ENCODE measurements at regions not wholly inside any gene's neighbourhood (a gene's known extent, or its start where the extent isn't known, plus 50 kb on each side); places are given as distances from the start of the nearest gene placed in this dataset.

DNA sequence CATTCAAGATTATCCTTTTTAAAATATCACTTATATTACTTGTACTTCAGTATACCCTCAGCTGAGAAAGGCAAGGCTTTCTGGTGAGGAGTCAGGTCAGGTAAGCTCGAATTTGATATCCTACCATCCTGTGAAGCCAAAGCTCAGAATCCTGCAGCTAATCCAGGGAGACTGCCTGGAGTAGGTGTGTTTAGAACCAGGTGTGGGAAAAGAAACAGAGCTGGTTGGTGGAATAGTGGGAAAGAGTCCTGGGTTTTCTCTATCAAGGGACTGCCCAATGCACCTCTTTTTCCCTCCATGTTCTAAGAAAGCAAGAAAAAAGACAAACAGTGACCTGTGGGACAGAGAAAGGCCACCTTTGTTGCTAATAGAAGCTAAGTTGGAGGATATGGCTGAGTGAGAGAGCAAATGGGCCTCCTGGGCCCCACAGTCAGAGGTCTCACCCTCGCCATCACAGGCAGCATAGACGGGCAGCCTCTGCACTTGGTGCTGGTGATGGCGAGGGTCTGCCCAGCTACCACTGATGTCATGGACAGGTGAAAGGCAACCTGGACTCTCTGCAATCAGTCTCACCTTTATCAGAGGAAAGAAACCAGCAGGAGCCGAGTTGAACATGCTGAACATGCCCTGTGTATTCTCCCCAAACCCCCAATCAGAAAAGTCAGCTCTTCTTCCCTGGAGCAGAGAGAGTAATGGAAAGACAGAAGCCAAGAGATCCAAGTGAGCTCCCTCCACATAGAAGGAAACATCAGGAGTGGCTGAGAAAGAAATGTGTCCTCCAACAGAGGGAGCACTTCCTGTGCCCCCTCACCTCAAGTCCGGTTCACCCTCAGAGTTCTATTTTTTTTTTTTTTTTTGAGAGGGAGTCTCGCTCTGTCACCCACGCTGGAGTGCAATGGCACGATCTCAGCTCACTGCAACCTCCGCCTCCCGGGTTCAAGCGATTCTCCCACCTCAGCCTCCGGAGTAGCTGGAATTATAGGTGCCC, 491.3 kb downstream of the BUD13 start:
- no peak overlapping the region for H3K4ac ChIP-seq (ENCODE audit: low read depth, low read length)
- H3K18ac ChIP-seq (ENCODE audit: low read length), result no peak overlapping the region
- H3K27ac ChIP-seq (ENCODE audit: low read depth, low read length), result no peak overlapping the region
- no peaks in the 10 kb centered on the region for H3K27me3 ChIP-seq (ENCODE audit: insufficient read depth, low read length)
- H3K9me3 ChIP-seq (ENCODE audit: insufficient read depth, low read depth, low read length), result no peaks in the 10 kb centered on the region
- no peaks in the 10 kb centered on the region for H3K79me1 ChIP-seq (ENCODE audit: low read length)
- H3K4me2 ChIP-seq (ENCODE audit: low read length), result no peak overlapping the region
- no peak overlapping the region for H2AFZ ChIP-seq (ENCODE audit: insufficient read depth, low read length, poor library complexity)
- peaks cover 0 to 7% of the 10 kb centered on the region in 2 experiments for H3K4me1 ChIP-seq (ENCODE audit: control insufficient read depth in 1 of 2, insufficient read depth in 2 of 2, low read length in 2 of 2)
- H3K9ac ChIP-seq (ENCODE audit: low read length), result no peak overlapping the region
- no peak for DNase-seq
- no peak overlapping the region for H3K4me3 ChIP-seq (ENCODE audit: low read depth, low read length)
- H4K12ac ChIP-seq (ENCODE audit: low read depth, low read length), result no peak overlapping the region
- H3K79me2 ChIP-seq (ENCODE audit: control insufficient read depth, insufficient read depth, low read length, poor library complexity), result no peaks in the 10 kb centered on the region
- H2AK5ac ChIP-seq (ENCODE audit: low read length), result no peak overlapping the region
- H3K23ac ChIP-seq (ENCODE audit: low read length), result no peak overlapping the region
- H2BK5ac ChIP-seq (ENCODE audit: low read depth, low read length, poor library complexity), result no peak overlapping the region
- WGBS (ENCODE audit: extremely low coverage, insufficient coverage, insufficient read length), result no CpG with 5 or more reads among the region's 13 CpGs
- no peak overlapping the region for H2BK120ac ChIP-seq (ENCODE audit: insufficient read depth, low read length, poor library complexity)
- H4K91ac ChIP-seq (ENCODE audit: low read depth, low read length), result no peak overlapping the region
- H3K36me3 ChIP-seq (ENCODE audit: control insufficient read depth in 1 of 2, insufficient read depth in 2 of 2, low read length in 2 of 2), result no peaks in the 10 kb centered on the region
- no peak overlapping the region for H4K8ac ChIP-seq (ENCODE audit: low read depth, low read length)
- no peak overlapping the region for H2BK12ac ChIP-seq (ENCODE audit: low read length)
- H3K14ac ChIP-seq (ENCODE audit: low read length), result no peak overlapping the region

GRCh38 chr11:116279511-116279910, 493.3 kb downstream of the BUD13 start:
- no peak overlapping the region for H2BK5ac ChIP-seq (ENCODE audit: low read depth, low read length, poor library complexity)
- no peak for DNase-seq
- no peak overlapping the region for H2BK12ac ChIP-seq (ENCODE audit: low read length)
- H2BK120ac ChIP-seq (ENCODE audit: insufficient read depth, low read length, poor library complexity), result no peak overlapping the region
- no peak overlapping the region for H3K9ac ChIP-seq (ENCODE audit: low read length)
- H3K23ac ChIP-seq (ENCODE audit: low read length), result no peak overlapping the region
- no peak overlapping the region for H3K4me2 ChIP-seq (ENCODE audit: low read length)
- H3K79me2 ChIP-seq (ENCODE audit: control insufficient read depth, insufficient read depth, low read length, poor library complexity), result no peaks in the 10 kb centered on the region
- H3K9me3 ChIP-seq (ENCODE audit: insufficient read depth, low read depth, low read length), result no peaks in the 10 kb centered on the region
- no peak overlapping the region for H2AK5ac ChIP-seq (ENCODE audit: low read length)
- H3K79me1 ChIP-seq (ENCODE audit: low read length), result peaks cover 2% of the 10 kb centered on the region
- H3K27me3 ChIP-seq (ENCODE audit: insufficient read depth, low read length), result no peaks in the 10 kb centered on the region
- H3K14ac ChIP-seq (ENCODE audit: low read length), result no peak overlapping the region
- H2AFZ ChIP-seq (ENCODE audit: insufficient read depth, low read length, poor library complexity), result no peak overlapping the region
- no peak overlapping the region for H3K18ac ChIP-seq (ENCODE audit: low read length)
- H3K4me1 ChIP-seq (ENCODE audit: control insufficient read depth in 1 of 2, insufficient read depth in 2 of 2, low read length in 2 of 2), result peaks cover 7 to 18% of the 10 kb centered on the region in 2 experiments
- no peak overlapping the region for H3K4me3 ChIP-seq (ENCODE audit: low read depth, low read length)
- no peak overlapping the region for H4K91ac ChIP-seq (ENCODE audit: low read depth, low read length)
- H3K27ac ChIP-seq (ENCODE audit: low read depth, low read length), result no peak overlapping the region
- no CpG with 5 or more reads among the region's 4 CpGs for WGBS (ENCODE audit: extremely low coverage, insufficient coverage, insufficient read length)
- H3K36me3 ChIP-seq (ENCODE audit: control insufficient read depth in 1 of 2, insufficient read depth in 2 of 2, low read length in 2 of 2), result no peaks in the 10 kb centered on the region
- H4K12ac ChIP-seq (ENCODE audit: low read depth, low read length), result no peak overlapping the region
- no peak overlapping the region for H4K8ac ChIP-seq (ENCODE audit: low read depth, low read length)
- no peak overlapping the region for H3K4ac ChIP-seq (ENCODE audit: low read depth, low read length)

- Histone ChIP-seq H2AFZ (ENCODE audit: insufficient read depth, low read length, poor library complexity) (no peak overlapping the region), H4K8ac (ENCODE audit: low read depth, low read length) (no peak overlapping the region), H3K23ac (ENCODE audit: low read length) (no peak overlapping the region), H3K79me1 (ENCODE audit: low read length) (peaks cover 2% of the 10 kb centered on the region), H3K27me3 (ENCODE audit: insufficient read depth, low read length) (no peaks in the 10 kb centered on the region), H3K9me3 (ENCODE audit: insufficient read depth, low read depth, low read length) (no peaks in the 10 kb centered on the region), H3K79me2 (ENCODE audit: control insufficient read depth, insufficient read depth, low read length, poor library complexity) (no peaks in the 10 kb centered on the region), H3K27ac (ENCODE audit: low read depth, low read length) (no peak overlapping the region), H4K12ac (ENCODE audit: low read depth, low read length) (no peak overlapping the region), H2BK120ac (ENCODE audit: insufficient read depth, low read length, poor library complexity) (no peak overlapping the region), H3K4me1 (ENCODE audit: control insufficient read depth in 1 of 2, insufficient read depth in 2 of 2, low read length in 2 of 2) (peaks cover 7 to 16% of the 10 kb centered on the region in 2 experiments), H3K4me3 (ENCODE audit: low read depth, low read length) (no peak overlapping the region), H3K9ac (ENCODE audit: low read length) (no peak overlapping the region), H2BK12ac (ENCODE audit: low read length) (no peak overlapping the region), H3K4me2 (ENCODE audit: low read length) (no peak overlapping the region), H3K36me3 (ENCODE audit: control insufficient read depth in 1 of 2, insufficient read depth in 2 of 2, low read length in 2 of 2) (no peaks in the 10 kb centered on the region), H2BK5ac (ENCODE audit: low read depth, low read length, poor library complexity) (no peak overlapping the region), H3K14ac (ENCODE audit: low read length) (no peak overlapping the region), H3K4ac (ENCODE audit: low read depth, low read length) (no peak overlapping the region), H2AK5ac (ENCODE audit: low read length) (no peak overlapping the region), H4K91ac (ENCODE audit: low read depth, low read length) (no peak overlapping the region), H3K18ac (ENCODE audit: low read length) (no peak overlapping the region)
- DNase-seq, result no peak
- WGBS (ENCODE audit: extremely low coverage, insufficient coverage, insufficient read length), result no CpG with 5 or more reads among the region's 4 CpGs
Measured at GRCh38 chr11:116278076-116278475, 494.7 kb downstream of the BUD13 start.

DNA sequence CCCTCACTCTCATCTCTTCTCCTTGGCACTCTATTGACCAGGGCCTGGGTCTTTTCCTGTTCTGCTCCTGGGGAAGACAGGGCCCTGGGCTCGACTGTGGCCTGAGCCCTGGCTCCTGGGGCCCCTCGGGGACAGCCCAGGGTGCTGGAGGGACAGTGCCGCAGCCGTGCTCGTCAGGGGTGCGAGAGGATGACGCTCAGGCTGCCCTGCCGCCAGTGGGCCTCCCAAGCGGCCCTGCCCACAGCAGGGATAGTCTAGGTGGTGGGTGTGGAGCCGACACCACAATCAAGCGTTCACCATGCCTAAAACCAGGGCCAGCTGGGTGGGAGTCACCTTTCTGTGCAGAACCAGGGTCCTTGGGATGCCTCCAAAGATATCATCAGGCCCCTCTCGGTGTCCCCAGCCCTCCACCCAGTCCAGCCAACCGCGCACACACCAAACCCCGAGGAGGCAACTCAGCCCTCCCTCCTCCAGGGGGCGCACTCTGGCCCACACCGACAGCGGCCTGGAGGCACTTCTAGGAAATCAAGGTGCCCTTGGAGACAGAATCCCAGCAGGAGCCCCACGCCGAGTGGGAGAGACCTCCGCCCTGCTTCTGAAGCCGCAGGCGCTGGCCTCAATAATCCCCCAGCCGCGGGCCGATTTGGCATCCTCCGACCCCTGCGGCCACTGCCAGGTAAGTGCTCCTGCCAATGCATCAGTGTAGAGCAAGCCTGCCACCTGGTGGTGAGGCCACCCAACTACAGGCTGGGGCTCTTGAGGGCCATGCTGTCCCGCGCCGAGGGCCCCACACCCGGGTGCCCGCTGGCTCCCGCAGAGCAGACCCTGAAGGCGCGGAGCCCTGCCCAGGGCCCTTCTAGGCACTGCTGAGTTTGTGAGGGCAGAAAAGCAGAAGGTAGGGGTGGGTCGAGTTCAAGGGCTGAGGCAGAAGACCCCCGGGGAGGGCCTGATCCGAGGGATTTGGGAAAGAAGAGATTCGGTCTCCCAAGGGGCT, 496.4 kb downstream of the BUD13 start:
- no peaks in the 10 kb centered on the region for H3K27me3 ChIP-seq (ENCODE audit: insufficient read depth, low read length)
- H4K8ac ChIP-seq (ENCODE audit: low read depth, low read length), result peak overlapping the region; percentile 10
- no peak overlapping the region for H3K23ac ChIP-seq (ENCODE audit: low read length)
- WGBS (ENCODE audit: extremely low coverage, insufficient coverage, insufficient read length), result no CpG with 5 or more reads among the region's 40 CpGs
- peak overlapping the region; percentile 20 for H2BK12ac ChIP-seq (ENCODE audit: low read length)
- H3K18ac ChIP-seq (ENCODE audit: low read length), result peak overlapping the region; percentile 45
- no peak overlapping the region for H2AFZ ChIP-seq (ENCODE audit: insufficient read depth, low read length, poor library complexity)
- H2BK120ac ChIP-seq (ENCODE audit: insufficient read depth, low read length, poor library complexity), result peak overlapping the region; percentile 22
- peak overlapping the region; percentile 20 for H4K91ac ChIP-seq (ENCODE audit: low read depth, low read length)
- peak overlapping the region; percentile 59 for H3K4me2 ChIP-seq (ENCODE audit: low read length)
- no peak overlapping the region for H3K9ac ChIP-seq (ENCODE audit: low read length)
- H3K36me3 ChIP-seq (ENCODE audit: control insufficient read depth in 1 of 2, insufficient read depth in 2 of 2, low read length in 2 of 2), result no peaks in the 10 kb centered on the region
- DNase-seq, result peak; percentile 84 to 93
- peaks cover 2% of the 10 kb centered on the region for H3K79me1 ChIP-seq (ENCODE audit: low read length)
- H3K4ac ChIP-seq (ENCODE audit: low read depth, low read length), result no peak overlapping the region
- H3K79me2 ChIP-seq (ENCODE audit: control insufficient read depth, insufficient read depth, low read length, poor library complexity), result no peaks in the 10 kb centered on the region
- H2AK5ac ChIP-seq (ENCODE audit: low read length), result no peak overlapping the region
- H3K4me1 ChIP-seq (ENCODE audit: control insufficient read depth in 1 of 2, insufficient read depth in 2 of 2, low read length in 2 of 2), result peaks cover 7 to 15% of the 10 kb centered on the region in 2 experiments
- peak overlapping the region; percentile 43 for H3K14ac ChIP-seq (ENCODE audit: low read length)
- H2BK5ac ChIP-seq (ENCODE audit: low read depth, low read length, poor library complexity), result no peak overlapping the region
- H4K12ac ChIP-seq (ENCODE audit: low read depth, low read length), result no peak overlapping the region
- no peaks in the 10 kb centered on the region for H3K9me3 ChIP-seq (ENCODE audit: insufficient read depth, low read depth, low read length)
- no peak overlapping the region for H3K27ac ChIP-seq (ENCODE audit: low read depth, low read length)
- peak overlapping the region; percentile 44 for H3K4me3 ChIP-seq (ENCODE audit: low read depth, low read length)

Data from trophoblast cell (in vitro differentiated cells and primary cell).